ENCODE measurements at regions not wholly inside any gene's neighbourhood (a gene's known extent, or its start where the extent isn't known, plus 50 kb on each side); places are given as distances from the start of the nearest gene placed in this dataset.

GRCh38 chr22:49046546-49047361 lies 780.9 kb downstream of the BRD1 start:
- no peaks in the 10 kb centered on the region for H3K27me3 ChIP-seq
- peak in 4 of 7 donors; percentile 16 to 57 (median 20) for DNase-seq

GRCh38 chr22:49046000-49046545 lies 781.6 kb downstream of the BRD1 start:
- no peak overlapping the region for H3K27ac ChIP-seq
- H3K4me3 ChIP-seq = no peak overlapping the region
- no peaks in the 10 kb centered on the region for H3K9me3 ChIP-seq (replicated peaks in 1 of 3)
- no peak for TF ChIP-seq CTCF (IDR thresholded peaks at IDR 0.05)
- no peak for TF ChIP-seq POLR2A (IDR thresholded peaks at IDR 0.05)
- DNase-seq = no peak
- H3K27me3 ChIP-seq = no peaks in the 10 kb centered on the region
- no peaks in the 10 kb centered on the region for H3K4me1 ChIP-seq (replicated peaks in 1 of 2)
- H3K36me3 ChIP-seq (replicated peaks in 1 of 2) = no peaks in the 10 kb centered on the region
- intact Hi-C loops (cut with DNase I) = no loop called here
- 54 to 70% (median 58%) methylated on average over 4 to 9 of the region's 9 CpGs for WGBS, 4 donors

More at GRCh38 chr22:49046546-49047361, 780.9 kb downstream of the BRD1 start:
- intact Hi-C loops (cut with DNase I) = no loop called here
- Histone ChIP-seq H3K4me1 (replicated peaks in 1 of 2) (no peaks in the 10 kb centered on the region), H3K36me3 (replicated peaks in 1 of 2) (no peaks in the 10 kb centered on the region), H3K4me3 (no peak overlapping the region), H3K27ac (no peak overlapping the region), H3K9me3 (replicated peaks in 1 of 3) (no peaks in the 10 kb centered on the region)
- TF ChIP-seq POLR2A (IDR thresholded peaks at IDR 0.05) (no peak), CTCF (IDR thresholded peaks at IDR 0.05) (peak in 3 of 6 experiments; percentile 23 to 40 (median 30))
- 36 to 50% (median 38%) methylated on average over 13 to 17 of the region's 17 CpGs for whole genome bisulfite sequencing, 4 donors

- no peak for TF ChIP-seq POLR2A (IDR thresholded peaks at IDR 0.05)
- TF ChIP-seq CTCF (IDR thresholded peaks at IDR 0.05) = no peak
Measured at GRCh38 chr22:49045276-49045675, 782.4 kb downstream of the BRD1 start.

GRCh38 chr22:49044776-49045175 lies 782.9 kb downstream of the BRD1 start:
- no peaks in the 10 kb centered on the region for H3K27me3 ChIP-seq

More at GRCh38 chr22:49045276-49045675, 782.4 kb downstream of the BRD1 start:
- WGBS, 4 donors = 61 to 73% (median 68%) methylated on average over 12 of the region's 12 CpGs
- Histone ChIP-seq H3K9me3 (replicated peaks in 1 of 3) (no peaks in the 10 kb centered on the region), H3K36me3 (replicated peaks in 1 of 2) (no peaks in the 10 kb centered on the region), H3K4me1 (replicated peaks in 1 of 2) (no peaks in the 10 kb centered on the region), H3K4me3 (no peak overlapping the region), H3K27me3 (no peaks in the 10 kb centered on the region), H3K27ac (no peak overlapping the region)
- DNase-seq = no peak
- intact Hi-C loops (cut with DNase I) = no loop called here

More at GRCh38 chr22:49044776-49045175, 782.9 kb downstream of the BRD1 start:
- Histone ChIP-seq H3K4me3 (no peak overlapping the region), H3K4me1 (replicated peaks in 1 of 2) (no peaks in the 10 kb centered on the region), H3K36me3 (replicated peaks in 1 of 2) (no peaks in the 10 kb centered on the region), H3K27ac (no peak overlapping the region), H3K9me3 (replicated peaks in 1 of 3) (no peaks in the 10 kb centered on the region)
- TF ChIP-seq POLR2A (IDR thresholded peaks at IDR 0.05) (no peak), CTCF (IDR thresholded peaks at IDR 0.05) (no peak)
- DNase-seq = no peak
- intact Hi-C loops (cut with DNase I) = loop anchor here in 1 of 2 donors (5.0 kb wide), 1 partner anchor 268 kb away; no protein-coding TSS in a partner anchor
- WGBS, 4 donors = 67 to 88% (median 82%) methylated on average over 1 to 12 of the region's 12 CpGs

Measured in adrenal gland (tissue), 9 donors.